Activated naive CD8-positive, alpha-beta T cell treated with anti-CD3 and anti-CD28 coated beads for 36 hours (primary cell): ENCODE measurements at regions not wholly inside any gene's neighbourhood (a gene's known extent, or its start where the extent isn't known, plus 50 kb on each side); places are given as distances from the start of the nearest gene placed in this dataset.
A peak's percentile ranks its signal among the peaks of the same experiment; 100 is the strongest.

ENCODE experiments used
- DNase-seq: peaks from one replicate; pipeline ENCODE4 v3.0.0; 2021
- H3K27ac Mint-ChIP-seq: one replicate; pipeline ENCODE4 v1.8.0; 2022; ENCODE audit warnings: mild to moderate bottlenecking, moderate library complexity, mixed read lengths
- H3K27me3 Mint-ChIP-seq: one replicate; pipeline ENCODE4 v1.8.0; 2022; ENCODE audit warnings: mild to moderate bottlenecking, mixed read lengths
- H3K36me3 Mint-ChIP-seq: one replicate; pipeline ENCODE4 v1.8.0; 2021; ENCODE audit warnings: mild to moderate bottlenecking, mixed read lengths
- H3K4me1 Mint-ChIP-seq: one replicate; pipeline ENCODE4 v1.8.0; 2021; ENCODE audit warnings: mixed read lengths
- H3K4me3 Mint-ChIP-seq: one replicate; pipeline ENCODE4 v1.8.0; 2022; ENCODE audit warnings: mild to moderate bottlenecking, moderate library complexity, mixed read lengths
- H3K9me3 Mint-ChIP-seq: one replicate; pipeline ENCODE4 v1.8.0; 2022; ENCODE audit warnings: mixed read lengths

DNA sequence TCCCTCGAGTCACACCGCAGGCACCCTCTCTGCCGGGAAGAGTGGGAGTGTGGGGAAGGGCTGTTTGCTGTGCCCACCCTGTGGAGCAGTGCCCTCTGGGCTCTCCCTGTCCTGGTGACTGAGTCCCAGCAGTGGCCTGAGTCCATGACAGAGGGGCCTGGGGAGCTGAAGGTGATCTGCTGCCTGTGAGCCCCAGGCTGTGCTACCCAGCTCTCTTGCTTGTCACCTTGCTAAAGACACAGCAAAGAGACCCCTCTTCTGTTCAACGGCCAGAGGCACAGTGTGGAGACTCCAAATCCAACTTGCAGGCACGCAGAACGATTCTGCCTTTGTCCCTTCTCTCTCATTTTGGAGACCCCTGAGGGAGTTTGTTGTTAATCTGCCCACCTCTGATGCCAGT is 232.6 kb downstream of the OPA1 start:
- H3K4me3 Mint-ChIP-seq = no peak overlapping the region

DNA sequence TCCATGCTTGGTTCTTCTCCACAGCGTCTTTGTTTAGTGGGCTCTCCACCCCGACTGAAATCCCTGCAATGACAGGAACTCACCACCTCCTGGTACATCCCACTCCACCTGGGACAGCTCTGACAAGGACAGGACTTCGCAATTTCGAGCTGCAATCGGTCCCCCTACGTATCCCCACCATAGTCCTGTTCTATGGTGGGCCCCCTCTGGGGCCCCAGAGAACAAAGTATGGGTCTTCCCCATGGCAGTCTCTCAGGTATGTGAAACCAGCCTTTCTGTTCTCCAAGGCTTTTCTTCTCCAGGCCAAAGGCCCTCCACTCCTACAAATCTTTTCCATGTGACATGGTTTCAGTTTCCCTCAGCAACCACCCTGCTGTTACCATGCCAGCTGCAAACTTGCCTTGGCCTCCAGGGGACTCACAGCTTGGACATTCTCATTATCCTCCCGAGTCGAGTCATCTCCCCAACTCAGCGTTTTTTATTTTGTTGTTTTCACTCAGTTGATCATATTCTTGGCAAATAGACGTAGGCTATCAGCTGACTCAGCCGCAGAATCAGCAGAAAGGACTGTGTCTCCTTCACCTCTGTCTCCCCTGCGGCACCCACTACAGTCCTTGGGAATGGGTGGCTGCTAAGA is 233.3 kb downstream of the OPA1 start:
- H3K4me1 Mint-ChIP-seq = no peaks in the 10 kb centered on the region

More for the DNA sequence above, 232.6 kb downstream of the OPA1 start:
- no peak overlapping the region for H3K27ac Mint-ChIP-seq
- peaks cover 8% of the 10 kb centered on the region for H3K27me3 Mint-ChIP-seq
- no peak for DNase-seq
- H3K36me3 Mint-ChIP-seq = no peaks in the 10 kb centered on the region
- H3K9me3 Mint-ChIP-seq = no peaks in the 10 kb centered on the region
- no peaks in the 10 kb centered on the region for H3K4me1 Mint-ChIP-seq

DNA sequence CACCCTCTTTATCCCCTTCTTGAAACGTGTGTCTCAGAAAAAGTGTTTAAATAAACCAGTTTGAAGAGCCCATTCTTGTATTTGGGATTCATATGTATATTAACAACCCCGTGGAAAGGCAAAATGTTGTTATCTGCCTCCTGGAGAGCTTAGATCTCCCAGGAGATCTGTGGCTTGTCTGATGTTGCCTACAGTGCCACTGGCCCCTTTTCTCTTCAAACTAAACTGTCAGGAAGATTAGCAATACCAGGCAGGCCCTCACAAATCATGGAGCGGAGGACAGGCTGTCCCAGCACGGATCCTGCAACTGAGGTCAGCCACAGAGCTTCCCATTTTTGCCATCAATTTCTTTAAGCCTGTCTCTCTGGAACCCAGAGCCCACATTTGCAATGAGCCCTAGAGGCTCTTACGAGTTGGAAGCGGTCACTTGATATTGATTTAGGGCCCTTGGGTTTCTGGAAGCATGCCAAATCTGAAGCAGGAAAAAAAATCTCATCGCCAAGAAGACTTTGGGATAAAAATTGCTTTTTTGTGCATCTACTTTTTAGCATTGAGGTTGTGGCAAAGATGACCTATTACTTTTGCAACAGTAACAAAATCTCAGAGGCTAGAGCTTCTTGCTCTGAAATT is 234.1 kb downstream of the OPA1 start:
- no peaks in the 10 kb centered on the region for H3K36me3 Mint-ChIP-seq
- no peak overlapping the region for H3K4me3 Mint-ChIP-seq
- H3K27ac Mint-ChIP-seq = no peak overlapping the region
- H3K9me3 Mint-ChIP-seq = no peaks in the 10 kb centered on the region
- H3K4me1 Mint-ChIP-seq = no peaks in the 10 kb centered on the region
- no peak for DNase-seq
- H3K27me3 Mint-ChIP-seq = peaks cover 6% of the 10 kb centered on the region

More for the DNA sequence above, 233.3 kb downstream of the OPA1 start:
- Mint-ChIP-seq H3K36me3 (no peaks in the 10 kb centered on the region), H3K4me3 (no peak overlapping the region), H3K27me3 (peaks cover 4% of the 10 kb centered on the region), H3K9me3 (no peaks in the 10 kb centered on the region), H3K27ac (peak overlapping the region; percentile 67)
- DNase-seq = no peak

DNA sequence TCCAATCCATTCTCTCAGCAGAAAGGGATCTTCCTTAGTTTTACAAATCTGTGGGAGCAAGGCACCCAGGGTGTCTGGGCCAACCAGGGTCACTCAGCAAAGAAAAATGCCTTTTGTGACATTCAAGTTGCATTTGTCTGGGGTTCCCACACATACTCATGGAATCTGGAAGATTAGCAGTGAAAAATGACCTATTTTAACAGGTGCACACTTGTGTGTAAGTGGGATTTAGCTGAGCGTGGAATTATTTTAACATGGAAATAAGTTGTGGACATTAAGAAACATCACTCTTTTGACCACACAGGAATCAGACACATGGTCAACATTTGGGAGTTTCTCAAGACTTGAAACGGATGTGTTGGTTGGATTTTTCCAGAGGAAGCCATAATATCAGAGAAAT is 234.9 kb downstream of the OPA1 start:
- Mint-ChIP-seq H3K27me3 (peaks cover 3% of the 10 kb centered on the region), H3K27ac (no peak overlapping the region), H3K36me3 (no peaks in the 10 kb centered on the region), H3K4me3 (no peak overlapping the region), H3K9me3 (no peaks in the 10 kb centered on the region), H3K4me1 (no peaks in the 10 kb centered on the region)
- no peak for DNase-seq

DNA sequence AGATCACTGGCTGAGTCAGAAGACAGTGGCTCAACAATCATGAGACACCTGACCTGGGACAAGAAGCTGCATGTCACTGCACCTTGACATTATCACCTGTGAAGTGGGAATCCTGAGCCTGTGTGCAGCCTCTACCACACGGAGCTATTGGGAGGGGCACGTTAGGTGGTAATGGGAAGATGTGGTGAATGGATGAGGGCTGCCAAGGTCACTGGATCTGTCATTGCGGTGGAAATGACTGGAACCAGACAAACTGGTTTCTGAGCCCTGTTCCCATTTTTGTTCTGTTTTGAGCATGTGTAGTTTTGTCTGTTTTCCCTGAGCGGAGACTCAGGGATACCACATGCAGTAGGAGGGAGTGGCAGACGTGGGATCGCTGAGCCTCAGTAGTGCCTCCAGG is 235.5 kb downstream of the OPA1 start:
- no peak for DNase-seq
- Mint-ChIP-seq H3K36me3 (no peaks in the 10 kb centered on the region), H3K27me3 (peaks cover 3% of the 10 kb centered on the region), H3K27ac (no peak overlapping the region), H3K4me3 (no peak overlapping the region), H3K9me3 (no peaks in the 10 kb centered on the region), H3K4me1 (no peaks in the 10 kb centered on the region)

DNA sequence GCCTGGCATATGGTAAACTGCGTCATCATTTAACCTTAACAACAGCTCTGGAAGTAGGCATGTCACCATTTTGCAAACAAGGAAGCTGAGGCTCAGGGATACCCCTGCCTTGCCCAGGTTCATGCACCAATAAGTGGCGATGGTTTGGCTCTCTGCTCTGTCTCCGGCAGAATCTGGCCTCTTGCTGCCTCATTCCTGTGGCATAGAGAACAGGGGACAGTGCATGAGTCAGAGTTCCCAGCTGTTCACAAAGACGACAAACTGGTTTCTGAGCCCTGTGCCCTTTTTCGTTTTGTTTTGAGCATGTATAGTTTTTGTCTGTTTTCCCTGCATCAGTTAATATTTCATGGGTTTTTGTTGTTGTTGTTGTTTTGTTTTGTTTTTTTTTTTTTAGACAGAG is 236.8 kb downstream of the OPA1 start:
- Mint-ChIP-seq H3K36me3 (no peaks in the 10 kb centered on the region), H3K27ac (no peak overlapping the region), H3K9me3 (no peaks in the 10 kb centered on the region), H3K4me1 (no peaks in the 10 kb centered on the region), H3K27me3 (peaks cover 3% of the 10 kb centered on the region), H3K4me3 (no peak overlapping the region)
- DNase-seq = no peak

DNA sequence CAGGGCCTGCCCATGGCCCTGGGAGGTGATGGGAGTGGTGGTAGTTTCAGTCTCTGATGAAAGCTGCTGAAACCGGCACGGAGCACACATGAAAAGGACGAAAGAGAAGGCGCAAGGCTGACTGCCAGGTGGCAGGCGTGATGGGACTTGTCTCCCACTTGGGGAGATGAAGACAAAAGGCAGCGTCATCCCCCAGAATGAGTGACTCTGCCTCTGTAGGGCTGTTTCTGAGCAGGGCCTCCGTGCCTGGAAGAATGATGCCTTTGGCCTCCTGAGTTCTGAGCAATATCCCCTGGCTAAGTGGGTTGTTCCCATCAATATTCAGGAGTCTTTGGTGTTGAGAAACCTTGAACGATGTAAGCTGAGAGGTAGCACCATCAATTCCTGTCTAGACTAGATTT is 237.8 kb downstream of the OPA1 start:
- DNase-seq = no peak
- peaks cover 3% of the 10 kb centered on the region for H3K27me3 Mint-ChIP-seq
- no peaks in the 10 kb centered on the region for H3K4me1 Mint-ChIP-seq
- no peak overlapping the region for H3K4me3 Mint-ChIP-seq
- no peaks in the 10 kb centered on the region for H3K36me3 Mint-ChIP-seq
- H3K27ac Mint-ChIP-seq = no peak overlapping the region
- no peaks in the 10 kb centered on the region for H3K9me3 Mint-ChIP-seq

DNA sequence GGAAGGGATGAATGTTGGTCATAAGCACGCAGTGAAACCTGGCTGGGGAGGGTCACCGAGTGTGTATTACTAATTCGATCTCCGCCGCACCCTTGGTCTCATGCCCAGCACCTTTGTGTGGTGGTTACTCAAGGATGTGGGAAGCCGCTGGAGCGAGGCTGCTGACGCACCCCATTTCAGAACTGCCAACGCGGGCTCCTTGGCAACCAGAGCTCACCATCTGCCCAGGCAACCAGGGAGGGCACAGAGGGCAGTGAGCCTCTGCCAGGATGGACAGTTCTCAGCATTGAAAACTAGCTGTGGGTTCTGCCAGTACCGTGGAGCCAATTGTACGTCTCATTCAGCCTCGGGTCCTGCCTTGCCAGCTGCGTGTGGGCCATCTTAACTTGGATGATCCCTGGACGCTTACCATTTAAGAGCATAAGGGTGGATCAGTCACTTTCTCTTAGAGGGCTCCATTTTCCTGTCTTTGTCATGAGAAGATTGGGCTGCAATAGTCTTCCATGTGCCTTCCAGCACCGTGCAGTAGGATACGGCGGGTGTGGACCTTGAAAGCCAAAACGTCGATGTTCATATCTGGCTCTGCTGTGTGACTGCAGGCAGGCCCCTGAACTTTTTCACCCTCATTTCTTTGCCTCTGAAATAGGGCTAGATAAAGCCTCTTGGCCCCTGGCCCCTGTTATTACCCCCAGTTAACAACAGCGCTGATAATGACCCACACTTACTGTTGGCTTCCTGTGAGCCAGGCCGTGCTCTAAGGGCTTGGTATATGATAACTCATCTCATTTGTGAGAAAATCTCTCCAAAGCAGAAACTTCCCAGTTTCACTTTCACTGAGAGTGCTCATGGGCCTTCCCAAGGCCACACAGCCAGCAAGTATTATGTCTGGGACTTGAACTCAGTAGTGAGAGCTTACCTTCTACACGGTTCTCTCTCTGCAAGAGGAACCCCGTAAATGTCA is 238.8 kb downstream of the OPA1 start:
- Mint-ChIP-seq H3K27ac (no peak overlapping the region), H3K27me3 (peaks cover 3% of the 10 kb centered on the region), H3K4me3 (no peak overlapping the region), H3K36me3 (no peaks in the 10 kb centered on the region), H3K4me1 (no peaks in the 10 kb centered on the region), H3K9me3 (no peaks in the 10 kb centered on the region)
- no peak for DNase-seq

DNA sequence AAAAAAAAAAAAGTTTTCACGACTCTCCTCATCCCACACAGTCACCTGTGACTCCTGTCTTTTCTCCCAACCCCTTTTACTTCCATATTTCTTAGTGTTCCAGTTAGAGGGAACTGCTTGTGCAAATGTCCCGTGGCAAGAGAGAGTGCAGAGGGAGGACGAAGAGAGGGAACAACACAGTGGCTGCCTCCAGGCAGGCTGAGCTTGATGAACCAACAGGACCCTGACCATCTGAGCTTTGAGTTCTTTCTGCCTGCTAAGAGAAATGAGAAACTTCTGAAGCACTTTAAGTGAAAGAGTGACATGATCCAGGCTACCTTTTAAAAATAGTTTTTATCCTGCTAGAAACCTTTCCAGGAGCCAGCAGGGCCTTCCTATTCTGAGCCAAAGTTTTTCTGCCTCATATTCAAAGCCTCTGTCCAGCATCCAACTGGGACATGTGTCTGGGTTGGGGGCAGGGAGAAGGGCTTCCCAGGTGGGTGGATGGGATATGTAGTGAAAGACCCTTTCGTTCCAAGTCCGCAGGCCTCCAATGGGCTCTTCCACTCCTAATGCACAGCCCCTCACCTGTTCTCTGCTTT is 239.9 kb downstream of the OPA1 start:
- Mint-ChIP-seq H3K4me3 (no peak overlapping the region), H3K36me3 (no peaks in the 10 kb centered on the region), H3K27ac (no peak overlapping the region), H3K9me3 (no peaks in the 10 kb centered on the region), H3K27me3 (peaks cover 3% of the 10 kb centered on the region), H3K4me1 (no peaks in the 10 kb centered on the region)
- no peak for DNase-seq

DNA sequence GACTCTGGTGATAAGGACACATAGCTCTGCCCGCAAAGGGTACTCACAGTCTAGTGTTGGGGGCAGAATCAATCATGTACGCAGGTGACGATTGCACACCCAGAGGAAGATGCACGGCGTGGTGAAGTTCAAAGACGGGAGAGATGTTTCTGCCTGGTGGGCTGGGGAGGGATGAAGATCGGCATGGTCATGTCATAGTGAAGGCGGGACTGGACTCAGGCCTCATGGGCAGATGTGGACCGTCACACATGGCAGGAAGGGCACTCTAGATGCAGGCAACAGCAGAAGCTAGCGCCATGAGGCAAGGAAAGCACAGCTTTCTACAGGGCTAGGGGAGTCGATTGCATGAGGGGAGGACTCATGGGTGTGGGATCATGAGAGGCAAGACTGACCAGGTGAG is 240.6 kb downstream of the OPA1 start:
- no peaks in the 10 kb centered on the region for H3K36me3 Mint-ChIP-seq
- H3K27ac Mint-ChIP-seq = no peak overlapping the region
- H3K9me3 Mint-ChIP-seq = no peaks in the 10 kb centered on the region

DNA sequence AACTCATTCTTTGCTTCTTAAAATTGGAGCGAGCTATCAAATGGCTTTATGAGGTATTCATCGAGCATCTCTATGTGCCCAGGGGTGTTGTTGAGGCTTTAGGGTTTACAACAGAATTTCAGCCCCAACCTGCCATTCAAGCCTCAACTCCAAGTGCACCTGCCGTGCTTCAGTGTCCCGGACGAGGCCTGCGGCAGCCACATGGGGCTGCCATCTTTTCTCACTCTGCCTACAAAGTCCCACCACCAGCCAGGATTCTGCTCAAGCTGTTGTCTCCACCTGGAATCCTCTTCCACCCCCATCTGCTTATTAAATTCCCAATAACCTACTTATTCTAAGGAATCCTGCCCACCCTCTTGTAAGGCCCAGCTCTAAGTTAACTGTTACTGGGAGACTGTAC is 242.4 kb downstream of the OPA1 start:
- Mint-ChIP-seq H3K36me3 (no peaks in the 10 kb centered on the region), H3K27me3 (peaks cover 4% of the 10 kb centered on the region), H3K4me1 (no peaks in the 10 kb centered on the region), H3K9me3 (no peaks in the 10 kb centered on the region), H3K27ac (no peak overlapping the region), H3K4me3 (no peak overlapping the region)
- no peak for DNase-seq

More for the DNA sequence above, 240.6 kb downstream of the OPA1 start:
- no peak for DNase-seq
- Mint-ChIP-seq H3K4me3 (no peak overlapping the region), H3K4me1 (no peaks in the 10 kb centered on the region), H3K27me3 (peaks cover 3% of the 10 kb centered on the region)

DNA sequence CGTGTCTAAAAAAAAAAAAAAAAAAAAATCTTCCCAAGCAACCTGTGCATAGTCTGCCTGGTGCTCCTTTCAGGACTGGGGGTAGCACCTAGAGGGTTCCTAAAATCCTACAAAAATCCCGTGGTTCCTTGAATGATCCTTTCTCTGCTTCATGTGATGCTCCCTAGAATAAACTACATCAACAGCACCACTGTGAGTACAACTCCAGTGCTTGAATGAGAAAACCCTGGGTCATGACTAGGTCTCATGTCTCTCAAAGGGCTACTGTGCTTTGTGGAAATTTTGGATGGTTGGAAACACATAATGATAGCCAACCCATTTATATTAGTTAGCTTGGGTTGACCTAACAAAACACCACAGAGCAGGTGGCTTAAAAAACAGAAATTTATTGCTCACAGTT is 243.5 kb downstream of the OPA1 start:
- Mint-ChIP-seq H3K9me3 (no peaks in the 10 kb centered on the region), H3K27me3 (peaks cover 12% of the 10 kb centered on the region), H3K4me1 (no peaks in the 10 kb centered on the region), H3K4me3 (no peak overlapping the region), H3K27ac (no peak overlapping the region), H3K36me3 (no peaks in the 10 kb centered on the region)
- DNase-seq = no peak

DNA sequence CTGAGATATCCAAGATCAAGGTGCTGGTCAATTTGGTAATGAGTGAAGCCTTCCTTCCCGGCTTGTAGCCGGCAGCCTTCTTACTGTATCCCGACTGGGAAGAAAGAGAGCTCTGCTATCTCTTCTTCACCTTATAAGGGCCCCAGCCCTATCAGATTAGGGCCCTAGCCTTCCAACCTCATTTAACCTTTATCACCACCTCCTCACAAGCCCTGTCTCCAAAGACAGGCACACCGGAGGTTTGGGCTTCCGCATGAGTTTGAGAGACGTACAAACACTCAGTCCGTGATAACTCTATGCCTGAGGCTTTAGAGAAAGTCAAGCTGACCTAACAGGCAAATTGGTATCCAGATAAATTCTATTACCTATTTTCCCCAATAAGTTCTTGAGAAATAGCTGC is 243.9 kb downstream of the OPA1 start:
- no peak for DNase-seq
- Mint-ChIP-seq H3K4me3 (no peak overlapping the region), H3K4me1 (no peaks in the 10 kb centered on the region), H3K36me3 (no peaks in the 10 kb centered on the region), H3K27ac (no peak overlapping the region), H3K27me3 (peaks cover 14% of the 10 kb centered on the region), H3K9me3 (no peaks in the 10 kb centered on the region)

DNA sequence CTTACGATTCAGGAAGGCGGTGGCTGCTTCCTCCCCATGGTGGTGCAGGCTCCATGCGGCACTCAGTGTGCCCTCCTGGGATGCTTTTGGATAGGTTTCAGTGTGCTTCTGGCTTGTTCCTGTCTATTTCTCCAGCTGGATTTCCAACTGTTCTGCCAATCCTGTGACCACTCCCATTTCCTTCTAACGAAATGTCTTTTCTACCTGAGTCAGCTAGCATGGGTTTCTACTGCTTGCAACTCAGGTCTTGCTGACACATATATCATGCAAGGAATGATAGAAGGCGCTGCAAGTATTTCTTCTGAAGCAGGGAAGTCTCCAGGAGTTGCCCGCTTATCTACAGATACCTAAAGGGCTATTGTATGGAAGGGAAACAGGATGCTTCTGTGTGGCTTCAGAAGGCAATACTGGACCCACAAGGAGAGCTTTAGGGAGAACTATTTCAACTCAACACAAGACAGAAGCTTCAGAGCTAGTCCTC is 244.4 kb downstream of the OPA1 start:
- Mint-ChIP-seq H3K27ac (no peak overlapping the region), H3K9me3 (no peaks in the 10 kb centered on the region)
- no peak for DNase-seq

DNA sequence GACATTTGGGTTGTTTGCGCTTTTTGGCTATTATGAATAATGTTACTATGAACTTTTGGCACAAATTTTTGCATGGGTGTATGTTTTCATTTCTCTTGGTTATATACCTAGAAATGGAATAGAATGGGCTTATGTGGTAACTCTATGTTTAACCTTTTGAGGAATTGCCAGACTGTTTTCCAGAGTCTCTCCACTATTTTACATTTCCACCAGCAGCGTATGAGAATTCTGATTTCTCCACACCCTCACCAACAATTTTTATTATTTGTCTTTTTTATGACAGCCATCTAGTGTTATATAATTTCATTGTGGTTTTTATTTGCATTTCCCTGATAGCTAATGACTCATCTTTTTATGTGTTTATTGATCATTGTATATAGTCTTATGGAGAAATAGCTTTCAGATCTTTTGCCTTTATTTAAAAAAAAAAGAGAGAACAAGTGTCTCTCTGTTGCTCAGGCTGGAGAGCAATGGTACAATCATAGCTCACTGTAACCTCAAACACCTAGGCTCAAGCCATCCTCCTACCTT is 247.2 kb downstream of the OPA1 start:
- Mint-ChIP-seq H3K27me3 (peaks cover 23% of the 10 kb centered on the region), H3K9me3 (no peaks in the 10 kb centered on the region)

More for the DNA sequence above, 244.4 kb downstream of the OPA1 start:
- H3K27me3 Mint-ChIP-seq = peaks cover 14% of the 10 kb centered on the region
- H3K4me1 Mint-ChIP-seq = no peaks in the 10 kb centered on the region
- no peak overlapping the region for H3K4me3 Mint-ChIP-seq
- no peaks in the 10 kb centered on the region for H3K36me3 Mint-ChIP-seq

More for the DNA sequence above, 247.2 kb downstream of the OPA1 start:
- no peak overlapping the region for H3K4me3 Mint-ChIP-seq
- H3K36me3 Mint-ChIP-seq = no peaks in the 10 kb centered on the region
- no peaks in the 10 kb centered on the region for H3K4me1 Mint-ChIP-seq
- DNase-seq = no peak
- H3K27ac Mint-ChIP-seq = no peak overlapping the region
